HG03457 (cell line): ENCODE measurements at regions not wholly inside any gene's neighbourhood (a gene's known extent, or its start where the extent isn't known, plus 50 kb on each side); places are given as distances from the start of the nearest gene placed in this dataset.

ENCODE experiments used
- ATAC-seq: cut with Tn5 transposase; IDR thresholded peaks from one replicate; pipeline ENCODE4 v1.9.1; 2021; ENCODE audit warnings: moderate number of reproducible peaks; ENCODE audit not compliant: unreplicated experiment

- no peak for ATAC-seq
Observed at GRCh38 chr10:128457136-128457535, 330.9 kb upstream of the MKI67 start.

GRCh38 chr10:128461991-128462390 lies 335.8 kb upstream of the MKI67 start:
- no peak for ATAC-seq

- no peak for ATAC-seq
Observed at GRCh38 chr10:128462844-128463243, 336.6 kb upstream of the MKI67 start.

GRCh38 chr10:128463991-128464760 lies 338.0 kb upstream of the MKI67 start:
- ATAC-seq: no peak

GRCh38 chr10:128465697-128466096 lies 339.5 kb upstream of the MKI67 start:
- ATAC-seq: no peak

- no peak for ATAC-seq
Observed at GRCh38 chr10:128466831-128467371, 340.7 kb upstream of the MKI67 start.

- ATAC-seq: no peak
Observed at GRCh38 chr10:128468462-128468861, 342.2 kb upstream of the MKI67 start.

GRCh38 chr10:128469515-128469914 lies 343.3 kb upstream of the MKI67 start:
- no peak for ATAC-seq

- no peak for ATAC-seq
Observed at GRCh38 chr10:128470321-128470965, 344.2 kb upstream of the MKI67 start.

GRCh38 chr10:128471151-128471550 lies 344.9 kb upstream of the MKI67 start:
- ATAC-seq: no peak

GRCh38 chr10:128472196-128472595 lies 346.0 kb upstream of the MKI67 start:
- ATAC-seq: no peak

- ATAC-seq: no peak
Observed at GRCh38 chr10:128473396-128473795, 347.2 kb upstream of the MKI67 start.

- no peak for ATAC-seq
Observed at GRCh38 chr10:128473911-128474310, 347.7 kb upstream of the MKI67 start.

GRCh38 chr10:128474571-128474970 lies 348.3 kb upstream of the MKI67 start:
- no peak for ATAC-seq

- no peak for ATAC-seq
Observed at GRCh38 chr10:128475686-128476367, 349.6 kb upstream of the MKI67 start.

GRCh38 chr10:128476368-128476725 lies 350.1 kb upstream of the MKI67 start:
- ATAC-seq: no peak

GRCh38 chr10:128476845-128477244 lies 350.6 kb upstream of the MKI67 start:
- no peak for ATAC-seq

GRCh38 chr10:128480601-128481000 lies 354.4 kb upstream of the MKI67 start:
- ATAC-seq: no peak

GRCh38 chr10:128481152-128481840 lies 355.1 kb upstream of the MKI67 start:
- no peak for ATAC-seq

- ATAC-seq: no peak
Observed at GRCh38 chr10:128482052-128482451, 355.8 kb upstream of the MKI67 start.

- ATAC-seq: no peak
Observed at GRCh38 chr10:128483216-128483615, 357.0 kb upstream of the MKI67 start.
